ENCODE measurements at regions not wholly inside any gene's neighbourhood (a gene's known extent, or its start where the extent isn't known, plus 50 kb on each side); places are given as distances from the start of the nearest gene placed in this dataset.

DNA sequence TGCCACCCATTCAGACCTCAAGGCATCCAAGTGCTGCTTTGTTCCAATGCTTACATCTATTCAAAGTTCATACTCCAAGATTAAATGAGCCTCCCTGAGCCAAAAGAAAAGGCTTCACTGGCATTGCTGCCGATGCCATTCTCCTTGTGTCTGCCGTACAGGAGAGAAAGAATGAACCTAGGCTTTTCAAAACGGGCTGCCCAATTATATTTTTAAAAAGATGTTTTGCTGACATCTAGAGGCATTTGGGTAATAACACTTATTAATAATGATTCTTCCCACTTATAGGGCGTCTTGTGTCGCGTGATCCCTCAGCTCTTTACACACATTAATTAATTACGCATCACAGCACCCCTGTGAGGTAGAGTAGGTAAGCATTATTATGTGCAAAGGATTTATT, 545.6 kb downstream of the PKHD1 start:
- TF ChIP-seq, protein P1, sequence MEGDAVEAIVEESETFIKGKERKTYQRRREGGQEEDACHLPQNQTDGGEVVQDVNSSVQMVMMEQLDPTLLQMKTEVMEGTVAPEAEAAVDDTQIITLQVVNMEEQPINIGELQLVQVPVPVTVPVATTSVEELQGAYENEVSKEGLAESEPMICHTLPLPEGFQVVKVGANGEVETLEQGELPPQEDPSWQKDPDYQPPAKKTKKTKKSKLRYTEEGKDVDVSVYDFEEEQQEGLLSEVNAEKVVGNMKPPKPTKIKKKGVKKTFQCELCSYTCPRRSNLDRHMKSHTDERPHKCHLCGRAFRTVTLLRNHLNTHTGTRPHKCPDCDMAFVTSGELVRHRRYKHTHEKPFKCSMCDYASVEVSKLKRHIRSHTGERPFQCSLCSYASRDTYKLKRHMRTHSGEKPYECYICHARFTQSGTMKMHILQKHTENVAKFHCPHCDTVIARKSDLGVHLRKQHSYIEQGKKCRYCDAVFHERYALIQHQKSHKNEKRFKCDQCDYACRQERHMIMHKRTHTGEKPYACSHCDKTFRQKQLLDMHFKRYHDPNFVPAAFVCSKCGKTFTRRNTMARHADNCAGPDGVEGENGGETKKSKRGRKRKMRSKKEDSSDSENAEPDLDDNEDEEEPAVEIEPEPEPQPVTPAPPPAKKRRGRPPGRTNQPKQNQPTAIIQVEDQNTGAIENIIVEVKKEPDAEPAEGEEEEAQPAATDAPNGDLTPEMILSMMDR (IDR thresholded peaks at IDR 0.05; ENCODE audit: insufficient read depth, low read depth, low read length): no peak
- TF ChIP-seq EZH2 (IDR thresholded peaks at IDR 0.05; ENCODE audit: insufficient read depth, low read length): no peak
